Smooth muscle cell (in vitro differentiated cells): ENCODE measurements at regions not wholly inside any gene's neighbourhood (a gene's known extent, or its start where the extent isn't known, plus 50 kb on each side); places are given as distances from the start of the nearest gene placed in this dataset.

ENCODE experiments used
- DNase-seq: peaks from one replicate; lab custom pipeline; 2025; ENCODE audit not compliant: unreplicated experiment; lab: John Stamatoyannopoulos, UW
- H2AFZ ChIP-seq: fragments of 200-600 bp; sonication (generic); 2 replicates; pipeline ENCODE4 v1.6.0; 2016; ENCODE audit warnings: antibody characterized with exemption, low read depth, mild to moderate bottlenecking
- H3F3A ChIP-seq: fragments of 200-600 bp; sonication (generic); 2 replicates; pipeline ENCODE4 v1.6.0; 2017; ENCODE audit warnings: antibody characterized with exemption, low read depth
- H3K27ac ChIP-seq: fragments of 200-600 bp; sonication (generic); 2 replicates; pipeline ENCODE4 v1.5.1; 2016; ENCODE audit warnings: low read depth, mild to moderate bottlenecking
- H3K27me3 ChIP-seq: fragments of 200-600 bp; sonication (generic); 2 replicates; pipeline ENCODE4 v1.6.1; 2016; ENCODE audit warnings: low read depth, mild to moderate bottlenecking
- H3K36me3 ChIP-seq: fragments of 200-600 bp; sonication (generic); 2 replicates; pipeline ENCODE4 v1.5.1; 2016; ENCODE audit warnings: low read depth
- H3K4me1 ChIP-seq: fragments of 200-600 bp; sonication (generic); 2 replicates; pipeline ENCODE4 v1.5.1; 2016; ENCODE audit warnings: low read depth
- H3K4me2 ChIP-seq: fragments of 200-600 bp; sonication (generic); 2 replicates; pipeline ENCODE4 v1.6.0; 2016; ENCODE audit warnings: mild to moderate bottlenecking
- H3K4me3 ChIP-seq: fragments of 200-600 bp; sonication (generic); 2 replicates; pipeline ENCODE4 v1.5.1; 2016; ENCODE audit warnings: mild to moderate bottlenecking
- H3K79me2 ChIP-seq: fragments of 200-600 bp; sonication (generic); 2 replicates; pipeline ENCODE4 v1.6.0; 2016; ENCODE audit warnings: low read depth, mild to moderate bottlenecking
- H3K9ac ChIP-seq: fragments of 200-600 bp; sonication (generic); 2 replicates; pipeline ENCODE4 v1.6.0; 2016; ENCODE audit warnings: low read depth
- H3K9me3 ChIP-seq: fragments of 200-600 bp; sonication (generic); replicated peaks from 2 replicates; pipeline ENCODE4 v1.5.1; 2016; ENCODE audit warnings: low read depth
- H4K20me1 ChIP-seq: fragments of 200-600 bp; sonication (generic); 2 replicates; pipeline ENCODE4 v1.6.0; 2016; ENCODE audit warnings: low read depth
- CTCF ChIP-seq: fragments of 200-600 bp; sonication (generic); IDR thresholded peaks from 2 replicates; pipeline ENCODE4 v1.5.1; 2017; ENCODE audit warnings: borderline replicate concordance, mild to moderate bottlenecking, antibody characterized with exemption; ENCODE audit not compliant: insufficient read depth, poor library complexity, severe bottlenecking
- WGBS: methylation state at CpG from one replicate; pipeline ENCODE4 v1.1.7; 2016; ENCODE audit warnings: low lambda C conversion rate; 5-methylcytosine and 5-hydroxymethylcytosine counted together

DNA sequence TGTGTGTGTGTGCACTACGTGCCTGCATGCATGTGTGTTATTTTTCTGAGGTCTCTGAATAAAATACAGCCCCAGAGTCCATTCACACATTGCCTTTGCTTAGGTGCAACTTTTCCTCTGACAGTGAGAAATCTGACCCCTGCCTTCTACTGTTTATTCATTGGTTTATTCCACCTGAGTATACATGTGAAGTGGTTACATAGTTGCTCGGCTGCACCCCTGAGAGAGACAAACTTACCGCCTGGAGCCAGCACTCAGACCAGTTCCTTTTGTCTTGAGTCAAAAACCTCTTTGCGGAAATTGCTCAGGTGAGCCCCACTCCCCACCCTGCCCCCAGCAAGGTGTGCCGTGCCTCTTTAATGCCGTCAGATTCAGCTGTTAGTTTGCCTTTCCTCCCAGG is 363.6 kb downstream of the BRD1 start:
- Histone ChIP-seq H3K9me3 (no peaks in the 10 kb centered on the region), H3K27ac (no peak overlapping the region), H3K9ac (no peak overlapping the region), H3K4me1 (no peaks in the 10 kb centered on the region), H3K36me3 (no peaks in the 10 kb centered on the region), H3F3A (no peaks in the 10 kb centered on the region), H4K20me1 (no peaks in the 10 kb centered on the region), H3K27me3 (peaks cover 9% of the 10 kb centered on the region), H3K79me2 (no peaks in the 10 kb centered on the region), H3K4me3 (no peak overlapping the region), H3K4me2 (no peak overlapping the region), H2AFZ (no peak overlapping the region)
- 87% methylated on average over 6 of the region's 6 CpGs for WGBS
- no peak for TF ChIP-seq CTCF
- no peak for DNase-seq

GRCh38 chr22:49462795-49463194 is 364.9 kb downstream of the BRD1 start:
- Histone ChIP-seq H3K9me3 (no peaks in the 10 kb centered on the region), H3K4me3 (no peak overlapping the region), H3K4me2 (no peak overlapping the region), H4K20me1 (no peaks in the 10 kb centered on the region), H3K9ac (no peak overlapping the region), H3K4me1 (no peaks in the 10 kb centered on the region), H3F3A (no peaks in the 10 kb centered on the region), H3K27me3 (peaks cover 11% of the 10 kb centered on the region), H3K27ac (no peak overlapping the region), H2AFZ (no peak overlapping the region), H3K79me2 (no peaks in the 10 kb centered on the region), H3K36me3 (no peaks in the 10 kb centered on the region)
- WGBS, result 84% methylated on average over 10 of the region's 20 CpGs
- no peak for DNase-seq
- TF ChIP-seq CTCF, result no peak

DNA sequence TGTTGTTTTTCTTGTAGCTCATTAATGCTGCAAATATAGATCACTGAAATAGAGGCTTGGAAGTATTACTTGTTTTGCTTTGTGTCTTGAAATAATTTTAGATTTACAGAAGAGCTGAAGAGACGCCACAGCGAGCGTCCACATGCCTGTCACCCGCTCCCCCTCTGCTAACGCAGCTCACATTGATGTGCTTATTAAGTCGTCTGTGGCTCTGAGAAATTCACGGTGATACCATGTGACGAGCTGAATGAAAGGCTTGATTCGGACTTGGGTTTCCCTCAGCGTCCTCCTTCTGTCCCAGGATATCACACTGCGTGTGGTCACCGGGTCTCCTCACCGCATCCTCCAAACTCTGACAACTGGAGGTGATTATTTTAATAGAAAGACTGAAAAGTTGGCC is 365.4 kb downstream of the BRD1 start:
- Histone ChIP-seq H3K9ac (no peak overlapping the region), H4K20me1 (no peaks in the 10 kb centered on the region), H3K4me3 (no peak overlapping the region), H3K79me2 (no peaks in the 10 kb centered on the region), H3K9me3 (no peaks in the 10 kb centered on the region), H3K27ac (no peak overlapping the region), H3F3A (no peaks in the 10 kb centered on the region), H3K4me1 (no peaks in the 10 kb centered on the region), H3K27me3 (peaks cover 11% of the 10 kb centered on the region), H2AFZ (no peak overlapping the region), H3K4me2 (no peak overlapping the region), H3K36me3 (no peaks in the 10 kb centered on the region)
- DNase-seq, result no peak
- TF ChIP-seq CTCF, result no peak
- whole genome bisulfite sequencing, result 91% methylated on average over 13 of the region's 13 CpGs

DNA sequence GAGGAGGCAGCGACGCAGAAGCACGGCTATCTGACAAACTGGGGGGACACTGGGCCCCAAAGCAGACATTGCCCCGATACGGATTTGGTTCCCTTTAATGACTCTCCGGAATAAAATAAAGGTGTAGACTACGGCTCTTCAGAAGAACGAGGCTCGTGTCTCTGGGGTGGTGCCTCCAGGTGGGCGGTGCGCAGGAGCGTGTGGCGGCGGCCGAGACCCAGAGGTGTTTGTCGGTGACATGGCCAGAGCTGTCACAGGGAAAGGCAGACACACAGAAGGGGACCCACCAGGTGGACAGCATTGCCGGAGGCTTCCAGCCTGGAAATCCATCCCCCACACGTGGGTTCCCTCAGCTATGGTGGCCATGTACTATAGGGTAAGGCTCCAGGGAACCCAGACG is 366.0 kb downstream of the BRD1 start:
- Histone ChIP-seq H3K27me3 (peaks cover 11% of the 10 kb centered on the region), H3K27ac (no peak overlapping the region), H3K9me3 (no peaks in the 10 kb centered on the region), H3F3A (no peaks in the 10 kb centered on the region), H3K4me1 (no peaks in the 10 kb centered on the region), H3K4me2 (no peak overlapping the region), H3K79me2 (no peaks in the 10 kb centered on the region), H3K9ac (no peak overlapping the region), H4K20me1 (no peaks in the 10 kb centered on the region), H3K4me3 (no peak overlapping the region), H3K36me3 (no peaks in the 10 kb centered on the region), H2AFZ (no peak overlapping the region)
- TF ChIP-seq CTCF, result no peak
- no peak for DNase-seq
- WGBS, result 95% methylated on average over 19 of the region's 19 CpGs
